Fibroblast of upper back skin (primary cell): ENCODE measurements at regions not wholly inside any gene's neighbourhood (a gene's known extent, or its start where the extent isn't known, plus 50 kb on each side); places are given as distances from the start of the nearest gene placed in this dataset.

ENCODE experiments used
- DNase-seq: peaks from one replicate; pipeline ENCODE4 v3.0.0-alpha.2; 2013

DNA sequence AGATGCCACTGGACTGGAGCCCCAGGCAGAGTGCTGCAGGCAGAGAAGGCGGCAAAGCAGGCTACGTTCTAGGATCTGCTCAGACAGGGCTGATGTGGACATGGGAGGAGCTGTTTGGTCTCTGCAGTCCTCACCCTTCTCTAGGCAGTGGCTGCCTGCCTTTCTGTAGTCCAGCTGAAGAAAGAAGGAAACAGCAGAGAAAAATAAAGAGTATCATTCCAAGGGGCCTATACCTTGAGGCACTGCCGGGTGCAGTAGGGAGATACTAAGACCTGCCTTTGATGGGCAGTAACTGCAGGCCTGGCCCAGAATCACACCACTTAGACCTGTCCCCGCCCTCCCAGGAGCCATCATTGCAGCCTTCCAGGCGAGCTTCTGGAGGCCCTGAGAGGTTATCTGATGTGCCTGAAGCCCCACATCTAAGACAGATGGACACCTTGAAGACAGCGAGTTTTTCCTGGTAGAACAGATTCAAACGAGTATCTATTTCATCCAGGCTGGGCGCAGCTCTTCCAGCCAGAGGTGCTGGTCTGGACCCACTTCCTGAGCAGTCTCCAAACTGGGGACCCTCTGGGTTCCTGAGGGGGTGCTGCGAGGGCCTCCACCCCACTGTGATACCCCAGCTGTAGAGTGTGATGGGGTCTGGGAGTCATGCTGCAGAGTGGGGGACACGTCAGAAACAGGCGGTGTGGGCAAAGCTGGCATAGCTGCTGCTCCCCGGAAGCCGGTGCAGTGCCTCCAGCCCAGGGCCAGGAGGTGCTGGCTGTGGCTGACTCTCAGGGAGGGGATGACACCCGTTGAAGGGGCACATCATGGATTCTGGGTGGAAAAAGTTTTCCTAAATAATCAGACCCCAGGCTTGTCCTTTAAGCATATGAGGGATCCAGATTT is 87.3 kb upstream of the OTOS start:
- DNase-seq = no peak

DNA sequence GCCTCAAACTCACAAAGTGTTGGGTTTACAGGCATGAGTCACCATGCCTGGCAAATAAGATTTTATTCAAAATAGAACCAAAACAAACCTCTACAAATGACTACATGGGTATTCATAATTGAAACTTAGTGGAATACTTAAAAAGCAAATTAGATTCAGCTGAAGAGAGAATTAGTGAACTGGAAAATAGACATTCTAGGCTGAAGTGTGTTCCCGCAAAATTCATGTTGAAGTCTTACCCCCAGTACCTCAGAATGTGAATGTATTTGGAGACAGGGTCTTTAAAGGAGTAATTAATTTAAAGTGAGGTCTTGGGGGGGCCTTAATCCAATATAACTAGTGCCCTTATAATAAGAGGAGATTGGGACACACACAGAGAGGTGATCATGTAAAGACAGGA is 88.5 kb upstream of the OTOS start:
- no peak for DNase-seq

- no peak for DNase-seq
Observed at GRCh38 chr2:240229603-240230235, 89.3 kb upstream of the OTOS start.

GRCh38 chr2:240230291-240230931 is 90.0 kb upstream of the OTOS start:
- no peak for DNase-seq

DNA sequence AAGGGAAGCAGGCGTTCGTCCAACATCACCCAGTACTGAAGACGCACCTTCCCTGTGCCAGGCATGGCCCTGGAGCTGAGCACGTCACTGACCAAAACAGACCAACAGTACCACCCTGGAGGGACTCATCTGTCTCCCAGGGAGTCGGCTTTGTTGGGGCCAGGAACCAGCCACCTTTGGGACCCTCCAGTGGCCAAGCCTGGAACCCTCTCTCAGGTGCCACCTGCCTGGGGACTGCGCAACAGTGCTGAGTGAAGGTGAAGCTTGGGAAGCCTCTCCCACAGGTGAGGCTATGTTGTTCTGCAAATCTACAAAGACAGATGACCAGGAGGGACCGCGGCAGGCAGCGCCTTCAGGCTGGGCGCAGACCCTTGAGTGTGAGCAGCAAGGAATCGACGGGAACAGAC is 91.4 kb upstream of the OTOS start:
- no peak for DNase-seq

DNA sequence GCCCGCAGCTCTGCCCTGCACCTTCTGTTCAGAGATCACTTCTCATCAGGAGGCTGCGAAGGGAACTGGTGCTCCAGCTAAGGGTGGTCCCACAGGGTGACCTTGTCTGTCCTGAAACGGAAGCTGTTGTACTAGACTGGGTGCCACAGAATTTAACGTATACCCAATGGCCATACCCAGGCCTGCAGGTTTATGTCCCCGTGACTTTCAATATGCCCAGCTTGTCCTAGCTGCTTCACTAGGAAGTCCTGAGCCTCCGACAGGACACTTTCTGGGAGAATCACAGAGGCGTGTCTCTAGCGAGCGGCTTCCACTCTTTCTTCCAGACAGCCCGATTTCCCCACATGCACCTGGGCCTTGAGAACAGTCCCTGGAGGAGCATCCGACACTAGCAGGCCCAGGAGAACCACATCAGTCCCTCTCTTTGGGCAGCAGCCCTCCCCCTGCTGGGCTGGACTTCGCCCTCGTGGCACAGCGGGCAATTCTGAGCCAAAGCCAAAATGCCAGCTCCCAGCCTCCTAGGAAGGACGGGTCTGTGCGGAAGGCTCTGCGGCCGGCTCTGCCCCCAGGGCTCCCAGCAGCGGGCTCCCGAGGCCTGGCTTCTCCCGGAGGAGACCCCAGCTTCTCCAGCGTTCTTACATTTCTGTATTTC is 91.9 kb upstream of the OTOS start:
- no peak for DNase-seq

GRCh38 chr2:240232961-240233884 is 92.8 kb upstream of the OTOS start:
- peak; percentile 64 for DNase-seq

DNA sequence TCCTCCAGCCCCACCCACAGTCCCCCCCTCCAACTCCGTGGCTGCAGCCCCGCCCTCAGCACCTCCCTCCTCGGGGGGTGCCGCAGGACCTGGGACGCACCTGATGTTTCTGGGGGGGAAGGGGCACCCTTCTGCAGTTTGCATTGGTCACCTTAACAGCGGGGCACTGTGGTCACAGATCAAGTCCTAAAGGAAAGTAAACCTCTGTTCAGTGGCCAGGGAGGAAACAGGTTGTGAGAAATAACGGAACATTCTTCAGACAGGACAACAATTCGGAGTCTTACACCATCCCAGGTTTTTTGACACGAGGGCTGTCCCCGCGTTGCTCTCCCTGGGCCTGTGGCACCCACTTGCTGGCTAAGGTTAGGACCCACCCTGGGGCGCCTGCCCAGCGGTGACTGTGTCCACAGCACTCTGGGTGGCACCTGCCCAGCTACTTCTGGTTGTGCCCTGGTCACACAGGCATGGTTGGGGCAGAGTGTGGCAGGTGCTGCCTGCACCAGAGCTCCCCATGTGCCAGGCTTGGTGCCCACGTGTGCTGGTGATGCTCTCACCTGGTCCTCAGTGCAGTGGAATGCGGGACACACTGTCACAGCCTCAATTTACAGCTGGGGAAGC is 93.5 kb upstream of the OTOS start:
- DNase-seq = no peak

GRCh38 chr2:240234503-240234951 is 94.1 kb upstream of the OTOS start:
- DNase-seq = no peak

GRCh38 chr2:240235149-240235803 is 94.8 kb upstream of the OTOS start:
- DNase-seq = no peak

- DNase-seq = no peak
Observed at GRCh38 chr2:240235811-240236210, 95.4 kb upstream of the OTOS start.

DNA sequence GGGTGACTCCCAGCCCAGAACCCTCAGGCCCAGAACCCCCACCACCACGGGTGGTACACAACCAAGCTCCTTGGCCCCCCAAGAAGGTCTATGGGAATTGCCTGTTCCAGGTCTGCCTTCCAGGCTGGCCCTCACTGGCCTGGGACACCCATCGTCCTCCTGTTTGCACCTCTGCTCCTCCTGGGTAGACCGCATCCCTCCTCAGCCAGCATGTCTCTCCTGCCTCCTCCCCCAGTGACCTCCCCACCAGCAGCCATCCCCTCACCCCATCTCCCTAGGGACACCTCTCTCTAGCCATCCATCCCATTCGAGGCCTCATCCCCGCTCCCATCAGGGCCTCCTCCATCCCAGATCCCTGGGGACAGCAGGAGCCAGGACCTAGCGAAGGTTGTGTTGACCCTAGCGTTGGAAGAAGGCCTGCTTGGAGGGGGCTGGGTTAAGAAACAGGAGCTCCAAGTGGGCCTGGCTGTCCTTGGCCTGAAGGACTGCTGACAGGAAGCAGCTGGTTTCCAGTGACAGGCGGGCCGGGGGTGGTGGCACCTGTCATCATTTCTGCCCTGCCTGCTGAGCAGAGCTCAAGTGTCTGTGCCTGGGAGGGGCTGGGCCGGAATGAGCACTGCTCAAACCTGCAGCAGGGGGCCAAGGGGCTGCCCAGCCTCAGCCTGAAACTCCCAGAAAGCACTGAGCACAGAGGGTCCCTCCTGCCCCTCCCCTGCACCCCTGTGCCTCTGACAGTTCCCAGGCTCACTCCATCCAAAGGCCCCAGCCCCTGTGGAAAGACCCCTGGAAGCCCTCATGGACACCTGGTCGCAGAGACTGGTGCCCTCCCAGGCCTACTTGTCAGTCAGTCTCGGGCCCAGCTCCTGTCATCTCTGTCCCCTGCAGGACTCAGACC is 96.0 kb upstream of the OTOS start:
- no peak for DNase-seq

DNA sequence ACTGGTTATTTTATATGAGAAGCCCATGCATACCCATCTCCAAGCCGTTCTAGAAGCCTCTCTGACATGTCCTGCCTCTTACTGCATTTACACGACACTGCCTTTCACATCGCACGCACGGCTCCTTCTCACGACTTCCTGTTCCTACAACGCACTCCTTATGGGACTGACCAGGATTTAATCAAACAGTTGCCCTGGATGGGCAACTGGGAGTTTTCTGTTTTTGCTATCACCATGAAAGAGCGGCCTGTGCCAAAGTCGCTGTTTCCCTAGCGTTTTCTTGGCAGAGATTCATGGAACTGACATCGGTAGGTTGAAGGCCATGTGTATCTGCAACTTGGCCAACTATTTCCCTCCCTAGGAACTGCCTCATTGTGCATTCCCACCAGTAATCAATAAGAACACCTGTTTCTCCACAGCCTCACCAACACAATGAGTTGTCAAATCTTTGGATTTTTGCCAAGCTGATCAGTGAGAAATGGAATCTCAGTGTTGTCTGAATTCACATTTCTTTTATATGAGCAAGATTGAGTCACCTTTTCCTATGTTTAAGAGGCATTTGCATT is 97.2 kb upstream of the OTOS start:
- peak; percentile 51 for DNase-seq

GRCh38 chr2:240238201-240238600 is 97.7 kb upstream of the OTOS start:
- no peak for DNase-seq

- DNase-seq = no peak
Observed at GRCh38 chr2:240238786-240239185, 98.3 kb upstream of the OTOS start.

GRCh38 chr2:240239325-240239724 is 98.9 kb upstream of the OTOS start:
- DNase-seq = no peak

DNA sequence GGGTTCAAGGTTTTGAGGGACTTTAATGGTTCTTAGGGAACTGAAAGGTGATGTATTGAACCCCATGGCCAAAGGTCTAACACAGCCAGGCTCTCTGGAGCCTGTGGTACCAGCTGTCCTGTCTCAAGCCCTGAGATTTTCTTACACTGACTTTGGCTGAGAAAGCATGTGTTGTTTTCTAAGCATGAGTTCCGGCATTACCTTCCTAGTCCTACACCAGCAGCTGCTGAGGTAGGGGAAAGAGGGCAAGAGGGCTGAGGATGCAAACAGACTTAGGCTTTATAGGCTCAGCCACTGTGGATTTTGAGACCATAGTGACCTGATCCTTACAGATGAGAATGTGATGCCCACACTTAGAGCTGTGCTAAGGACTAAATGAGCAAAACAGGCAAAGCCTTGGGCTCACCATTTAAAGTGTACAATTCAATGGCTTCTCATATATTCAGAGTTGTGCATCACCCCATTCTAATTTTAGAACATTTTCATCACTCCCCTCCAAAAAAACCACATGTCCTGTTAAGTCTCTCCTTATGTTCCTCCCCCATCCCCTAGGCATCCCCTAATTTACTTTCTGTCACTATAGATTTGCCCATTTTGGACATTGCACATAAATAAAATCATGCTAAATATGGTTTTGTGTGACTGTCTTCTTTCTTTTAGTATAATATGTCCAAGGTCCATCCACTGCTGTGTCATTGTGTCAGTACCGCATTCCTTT is 99.7 kb upstream of the OTOS start:
- DNase-seq = no peak

DNA sequence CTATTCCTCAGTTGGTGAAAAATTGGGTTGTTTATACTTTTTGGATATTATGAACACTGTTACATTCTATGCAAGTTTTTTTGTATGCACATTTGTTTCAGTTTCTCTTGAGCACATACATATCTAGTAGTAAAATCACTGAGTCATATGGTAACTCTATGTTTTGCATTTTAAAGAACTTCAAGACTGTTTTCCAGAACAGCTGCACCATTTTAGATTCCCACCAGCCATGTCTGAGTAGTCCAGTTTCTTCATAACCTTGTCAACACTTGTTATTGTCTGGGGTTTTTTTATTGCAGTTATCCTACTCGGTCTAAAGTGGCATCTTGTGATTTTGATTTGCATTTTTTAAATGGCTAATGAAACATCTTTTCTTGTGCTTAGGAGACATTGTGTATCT is 100.3 kb upstream of the OTOS start:
- no peak for DNase-seq

DNA sequence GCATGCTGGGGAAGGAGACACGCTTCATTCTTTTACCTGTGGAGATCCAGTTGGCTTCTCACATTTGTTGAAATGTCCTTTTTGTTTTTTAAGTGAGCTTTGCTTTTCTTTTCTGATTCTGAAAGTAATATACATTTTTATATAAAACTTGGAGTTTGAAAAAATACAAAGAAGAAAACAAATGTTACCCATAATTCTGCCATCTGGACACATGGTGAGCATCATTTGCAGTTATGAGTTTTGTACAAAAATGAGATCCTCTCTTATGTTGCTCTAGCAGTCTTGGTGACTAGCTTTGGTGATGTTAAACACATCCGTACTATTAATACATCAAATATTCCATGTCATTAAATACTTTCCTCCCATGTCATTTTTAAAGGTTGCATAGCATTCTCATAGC is 101.1 kb upstream of the OTOS start:
- no peak for DNase-seq
